ENCODE measurements at regions not wholly inside any gene's neighbourhood (a gene's known extent, or its start where the extent isn't known, plus 50 kb on each side); places are given as distances from the start of the nearest gene placed in this dataset.

DNA sequence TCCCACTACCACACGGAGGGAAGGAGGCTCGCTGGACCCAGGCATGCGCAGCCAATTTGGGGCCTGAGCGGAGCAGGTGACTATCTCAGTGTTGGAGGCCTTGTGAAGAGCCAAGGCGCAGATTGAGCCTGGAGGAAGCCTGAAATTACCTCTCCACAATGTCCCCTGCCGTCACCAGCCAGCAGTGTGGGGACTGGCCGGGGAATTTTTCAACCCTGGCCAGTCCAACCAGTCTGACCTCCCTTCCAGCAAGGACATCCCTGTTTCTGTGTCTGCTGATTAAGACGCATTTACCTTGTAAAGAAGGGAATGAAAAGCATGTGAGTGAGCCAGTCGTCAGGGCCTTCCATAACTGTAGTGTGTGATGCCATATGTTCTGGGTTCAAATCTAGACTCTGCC is 198.1 kb upstream of the IRX3 start:
- H3K4me1 ChIP-seq, result no peaks in the 10 kb centered on the region
- no peak overlapping the region for H3K27ac ChIP-seq
- ChIA-PET POLR2A (no interaction called here), CTCF (interaction anchor here (0.8 kb wide), 1 partner anchor 9 kb away, joined by 3 read pairs; no protein-coding TSS in a partner anchor)
- H3K4me3 ChIP-seq, result no peak overlapping the region
- ATAC-seq (no peak), FAIRE-seq (no peak), DNase-seq (ENCODE audit: low read depth in 1 of 2, low spot score in 1 of 2) (no peak)
- WGBS (ENCODE audit: missing lambda C conversion rate), result 47% methylated on average over 9 of the region's 9 CpGs
- no peak overlapping the region for H3K4me2 ChIP-seq
- H3K9me3 ChIP-seq, result no peaks in the 10 kb centered on the region
- no peak for TF ChIP-seq HOXB5 (CRISPR knock-in tag; IDR thresholded peaks at IDR 0.05)
- no peak for TF ChIP-seq FOSB (CRISPR knock-in tag; IDR thresholded peaks at IDR 0.05)
- TF ChIP-seq BHLHE40 (IDR thresholded peaks at IDR 0.05; ENCODE audit: low read depth, low read length), result no peak
- no peak for TF ChIP-seq HOXB13 (CRISPR knock-in tag; IDR thresholded peaks at IDR 0.05; ENCODE audit: low read depth)
- no peak for TF ChIP-seq TFCP2L1 (CRISPR knock-in tag; IDR thresholded peaks at IDR 0.05)
- TF ChIP-seq NPAS2 (CRISPR knock-in tag; IDR thresholded peaks at IDR 0.05; ENCODE audit: borderline replicate concordance), result no peak
- no peak for TF ChIP-seq RARB (CRISPR knock-in tag; IDR thresholded peaks at IDR 0.05)
- no peak for TF ChIP-seq HDAC2 (IDR thresholded peaks at IDR 0.05)
- no peak for TF ChIP-seq ZC3H11A (IDR thresholded peaks at IDR 0.05)
- TF ChIP-seq SMC3 (IDR thresholded peaks at IDR 0.05), result no peak
- TF ChIP-seq POLR2A (IDR thresholded peaks at IDR 0.05; ENCODE audit: low read length), result no peak
- no peak for TF ChIP-seq RAD21 (conservative IDR thresholded peaks at IDR 0.05 in 1 of 2, IDR thresholded peaks at IDR 0.05 in 1 of 2)
- TF ChIP-seq ESRRA (IDR thresholded peaks at IDR 0.05; ENCODE audit: borderline replicate concordance, low read length), result no peak
- TF ChIP-seq CHD2 (IDR thresholded peaks at IDR 0.05; ENCODE audit: low read length, partially characterized antibody), result no peak
- TF ChIP-seq FOXS1 (CRISPR knock-in tag; IDR thresholded peaks at IDR 0.05), result no peak
- no peak for TF ChIP-seq NFE2L2 (conservative IDR thresholded peaks at IDR 0.05; ENCODE audit: low read length)

DNA sequence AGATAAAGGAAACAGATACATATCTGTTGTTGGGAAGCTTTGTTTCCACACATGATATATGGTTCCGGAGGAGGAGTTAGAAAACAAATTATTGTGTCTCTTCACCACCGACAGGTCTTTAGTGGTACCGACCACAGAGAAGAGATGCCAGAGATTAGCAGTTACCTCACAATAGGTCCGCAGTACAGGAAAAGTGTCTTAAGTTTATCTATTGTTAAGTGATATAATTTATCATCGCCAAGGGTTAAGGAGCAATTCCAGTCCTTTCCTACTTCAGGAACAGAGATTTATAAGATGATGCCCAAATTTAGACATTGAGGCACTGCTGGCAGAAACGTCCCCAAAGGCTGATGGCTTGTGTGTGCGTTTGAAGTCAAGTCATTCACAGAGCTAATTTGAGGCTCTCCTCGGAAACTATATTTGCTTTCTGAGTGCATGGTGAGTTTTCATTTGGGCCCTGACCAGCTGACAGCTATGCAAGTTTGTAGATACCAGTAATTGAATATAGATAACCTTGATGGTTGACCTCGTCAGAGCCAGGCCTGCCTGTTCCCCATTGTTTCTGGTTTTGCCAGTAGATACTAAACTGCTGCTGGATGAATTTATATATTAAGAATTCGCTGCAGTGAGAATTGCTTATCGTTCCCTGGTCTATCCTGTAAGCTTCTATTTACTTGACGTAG is 196.4 kb upstream of the IRX3 start:
- ATAC-seq (no peak), FAIRE-seq (no peak), DNase-seq (ENCODE audit: low read depth in 1 of 2, low spot score in 1 of 2) (no peak)
- Histone ChIP-seq H3K27ac (no peak overlapping the region), H3K4me1 (no peaks in the 10 kb centered on the region), H3K9me3 (no peaks in the 10 kb centered on the region), H3K4me2 (no peak overlapping the region), H3K4me3 (no peak overlapping the region)
- CTCF ChIA-PET, result no interaction called here
- 49% methylated on average over 12 of the region's 12 CpGs for WGBS (ENCODE audit: missing lambda C conversion rate)
- POLR2A ChIA-PET, result no interaction called here
- TF ChIP-seq CEBPB (IDR thresholded peaks at IDR 0.05) (no peak), HOXB13 (CRISPR knock-in tag; IDR thresholded peaks at IDR 0.05; ENCODE audit: low read depth) (no peak), KDM5A (IDR thresholded peaks at IDR 0.05) (no peak), POLR2AphosphoS2 (conservative IDR thresholded peaks at IDR 0.05; ENCODE audit: low read length) (no peak), FOSL2 (IDR thresholded peaks at IDR 0.05) (no peak), FOSL2 (CRISPR knock-in tag; IDR thresholded peaks at IDR 0.05) (no peak), JUNB (IDR thresholded peaks at IDR 0.05) (no peak), RNF2 (IDR thresholded peaks at IDR 0.05; ENCODE audit: borderline replicate concordance, low read depth) (no peak), EHMT2 (IDR thresholded peaks at IDR 0.05; ENCODE audit: low read depth) (no peak), NFE2L2 (conservative IDR thresholded peaks at IDR 0.05; ENCODE audit: low read length) (no peak), EP300 (IDR thresholded peaks at IDR 0.05) (no peak), ZNF302 (CRISPR knock-in tag; IDR thresholded peaks at IDR 0.05) (no peak), RCOR1 (IDR thresholded peaks at IDR 0.05; ENCODE audit: low read depth, low read length) (no peak), RARB (CRISPR knock-in tag; IDR thresholded peaks at IDR 0.05) (no peak)
- TF ChIP-seq, protein P1, sequence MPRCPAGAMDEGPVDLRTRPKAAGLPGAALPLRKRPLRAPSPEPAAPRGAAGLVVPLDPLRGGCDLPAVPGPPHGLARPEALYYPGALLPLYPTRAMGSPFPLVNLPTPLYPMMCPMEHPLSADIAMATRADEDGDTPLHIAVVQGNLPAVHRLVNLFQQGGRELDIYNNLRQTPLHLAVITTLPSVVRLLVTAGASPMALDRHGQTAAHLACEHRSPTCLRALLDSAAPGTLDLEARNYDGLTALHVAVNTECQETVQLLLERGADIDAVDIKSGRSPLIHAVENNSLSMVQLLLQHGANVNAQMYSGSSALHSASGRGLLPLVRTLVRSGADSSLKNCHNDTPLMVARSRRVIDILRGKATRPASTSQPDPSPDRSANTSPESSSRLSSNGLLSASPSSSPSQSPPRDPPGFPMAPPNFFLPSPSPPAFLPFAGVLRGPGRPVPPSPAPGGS (IDR thresholded peaks at IDR 0.05), result no peak
- TF ChIP-seq, protein P2, sequence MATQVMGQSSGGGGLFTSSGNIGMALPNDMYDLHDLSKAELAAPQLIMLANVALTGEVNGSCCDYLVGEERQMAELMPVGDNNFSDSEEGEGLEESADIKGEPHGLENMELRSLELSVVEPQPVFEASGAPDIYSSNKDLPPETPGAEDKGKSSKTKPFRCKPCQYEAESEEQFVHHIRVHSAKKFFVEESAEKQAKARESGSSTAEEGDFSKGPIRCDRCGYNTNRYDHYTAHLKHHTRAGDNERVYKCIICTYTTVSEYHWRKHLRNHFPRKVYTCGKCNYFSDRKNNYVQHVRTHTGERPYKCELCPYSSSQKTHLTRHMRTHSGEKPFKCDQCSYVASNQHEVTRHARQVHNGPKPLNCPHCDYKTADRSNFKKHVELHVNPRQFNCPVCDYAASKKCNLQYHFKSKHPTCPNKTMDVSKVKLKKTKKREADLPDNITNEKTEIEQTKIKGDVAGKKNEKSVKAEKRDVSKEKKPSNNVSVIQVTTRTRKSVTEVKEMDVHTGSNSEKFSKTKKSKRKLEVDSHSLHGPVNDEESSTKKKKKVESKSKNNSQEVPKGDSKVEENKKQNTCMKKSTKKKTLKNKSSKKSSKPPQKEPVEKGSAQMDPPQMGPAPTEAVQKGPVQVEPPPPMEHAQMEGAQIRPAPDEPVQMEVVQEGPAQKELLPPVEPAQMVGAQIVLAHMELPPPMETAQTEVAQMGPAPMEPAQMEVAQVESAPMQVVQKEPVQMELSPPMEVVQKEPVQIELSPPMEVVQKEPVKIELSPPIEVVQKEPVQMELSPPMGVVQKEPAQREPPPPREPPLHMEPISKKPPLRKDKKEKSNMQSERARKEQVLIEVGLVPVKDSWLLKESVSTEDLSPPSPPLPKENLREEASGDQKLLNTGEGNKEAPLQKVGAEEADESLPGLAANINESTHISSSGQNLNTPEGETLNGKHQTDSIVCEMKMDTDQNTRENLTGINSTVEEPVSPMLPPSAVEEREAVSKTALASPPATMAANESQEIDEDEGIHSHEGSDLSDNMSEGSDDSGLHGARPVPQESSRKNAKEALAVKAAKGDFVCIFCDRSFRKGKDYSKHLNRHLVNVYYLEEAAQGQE (IDR thresholded peaks at IDR 0.05), result no peak
- TF ChIP-seq, protein P3, sequence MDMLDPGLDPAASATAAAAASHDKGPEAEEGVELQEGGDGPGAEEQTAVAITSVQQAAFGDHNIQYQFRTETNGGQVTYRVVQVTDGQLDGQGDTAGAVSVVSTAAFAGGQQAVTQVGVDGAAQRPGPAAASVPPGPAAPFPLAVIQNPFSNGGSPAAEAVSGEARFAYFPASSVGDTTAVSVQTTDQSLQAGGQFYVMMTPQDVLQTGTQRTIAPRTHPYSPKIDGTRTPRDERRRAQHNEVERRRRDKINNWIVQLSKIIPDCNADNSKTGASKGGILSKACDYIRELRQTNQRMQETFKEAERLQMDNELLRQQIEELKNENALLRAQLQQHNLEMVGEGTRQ (IDR thresholded peaks at IDR 0.05), result no peak
- TF ChIP-seq, protein P4, sequence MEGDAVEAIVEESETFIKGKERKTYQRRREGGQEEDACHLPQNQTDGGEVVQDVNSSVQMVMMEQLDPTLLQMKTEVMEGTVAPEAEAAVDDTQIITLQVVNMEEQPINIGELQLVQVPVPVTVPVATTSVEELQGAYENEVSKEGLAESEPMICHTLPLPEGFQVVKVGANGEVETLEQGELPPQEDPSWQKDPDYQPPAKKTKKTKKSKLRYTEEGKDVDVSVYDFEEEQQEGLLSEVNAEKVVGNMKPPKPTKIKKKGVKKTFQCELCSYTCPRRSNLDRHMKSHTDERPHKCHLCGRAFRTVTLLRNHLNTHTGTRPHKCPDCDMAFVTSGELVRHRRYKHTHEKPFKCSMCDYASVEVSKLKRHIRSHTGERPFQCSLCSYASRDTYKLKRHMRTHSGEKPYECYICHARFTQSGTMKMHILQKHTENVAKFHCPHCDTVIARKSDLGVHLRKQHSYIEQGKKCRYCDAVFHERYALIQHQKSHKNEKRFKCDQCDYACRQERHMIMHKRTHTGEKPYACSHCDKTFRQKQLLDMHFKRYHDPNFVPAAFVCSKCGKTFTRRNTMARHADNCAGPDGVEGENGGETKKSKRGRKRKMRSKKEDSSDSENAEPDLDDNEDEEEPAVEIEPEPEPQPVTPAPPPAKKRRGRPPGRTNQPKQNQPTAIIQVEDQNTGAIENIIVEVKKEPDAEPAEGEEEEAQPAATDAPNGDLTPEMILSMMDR (IDR thresholded peaks at IDR 0.05), result no peak

All from A549 (cell line).